GM12874 (cell line): ENCODE measurements at regions not wholly inside any gene's neighbourhood (a gene's known extent, or its start where the extent isn't known, plus 50 kb on each side); places are given as distances from the start of the nearest gene placed in this dataset.

ENCODE experiments used
- TF ChIP-seq, protein P1 (sequence below): IDR thresholded peaks from 2 replicates; pipeline ENCODE4 v1.5.1; 2011; ENCODE audit warnings: low read depth, mild to moderate bottlenecking, control low read depth, low read length, moderate library complexity; ENCODE audit not compliant: insufficient read depth

DNA sequence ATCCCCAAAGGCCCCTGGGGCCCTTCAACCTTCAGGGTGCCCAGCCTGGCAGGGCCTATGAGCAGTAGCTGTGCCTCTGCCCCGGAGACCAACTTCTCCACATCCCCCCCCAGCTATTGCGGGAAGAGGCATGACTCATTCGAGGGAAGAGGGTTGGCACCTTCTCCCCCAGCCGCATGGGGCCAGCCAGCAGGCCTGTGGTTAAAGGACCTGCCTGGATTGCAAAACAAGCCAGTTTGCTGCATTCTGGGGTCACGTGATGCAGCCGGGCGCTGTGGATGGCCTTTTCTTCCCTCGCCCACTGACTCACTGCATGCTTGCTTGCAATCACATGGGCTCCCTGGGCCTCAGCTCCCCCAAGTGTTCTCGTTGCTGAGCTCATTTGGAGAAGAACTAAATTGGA, 182.5 kb downstream of the MAFB start:
- TF ChIP-seq, protein P1, sequence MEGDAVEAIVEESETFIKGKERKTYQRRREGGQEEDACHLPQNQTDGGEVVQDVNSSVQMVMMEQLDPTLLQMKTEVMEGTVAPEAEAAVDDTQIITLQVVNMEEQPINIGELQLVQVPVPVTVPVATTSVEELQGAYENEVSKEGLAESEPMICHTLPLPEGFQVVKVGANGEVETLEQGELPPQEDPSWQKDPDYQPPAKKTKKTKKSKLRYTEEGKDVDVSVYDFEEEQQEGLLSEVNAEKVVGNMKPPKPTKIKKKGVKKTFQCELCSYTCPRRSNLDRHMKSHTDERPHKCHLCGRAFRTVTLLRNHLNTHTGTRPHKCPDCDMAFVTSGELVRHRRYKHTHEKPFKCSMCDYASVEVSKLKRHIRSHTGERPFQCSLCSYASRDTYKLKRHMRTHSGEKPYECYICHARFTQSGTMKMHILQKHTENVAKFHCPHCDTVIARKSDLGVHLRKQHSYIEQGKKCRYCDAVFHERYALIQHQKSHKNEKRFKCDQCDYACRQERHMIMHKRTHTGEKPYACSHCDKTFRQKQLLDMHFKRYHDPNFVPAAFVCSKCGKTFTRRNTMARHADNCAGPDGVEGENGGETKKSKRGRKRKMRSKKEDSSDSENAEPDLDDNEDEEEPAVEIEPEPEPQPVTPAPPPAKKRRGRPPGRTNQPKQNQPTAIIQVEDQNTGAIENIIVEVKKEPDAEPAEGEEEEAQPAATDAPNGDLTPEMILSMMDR: no peak

DNA sequence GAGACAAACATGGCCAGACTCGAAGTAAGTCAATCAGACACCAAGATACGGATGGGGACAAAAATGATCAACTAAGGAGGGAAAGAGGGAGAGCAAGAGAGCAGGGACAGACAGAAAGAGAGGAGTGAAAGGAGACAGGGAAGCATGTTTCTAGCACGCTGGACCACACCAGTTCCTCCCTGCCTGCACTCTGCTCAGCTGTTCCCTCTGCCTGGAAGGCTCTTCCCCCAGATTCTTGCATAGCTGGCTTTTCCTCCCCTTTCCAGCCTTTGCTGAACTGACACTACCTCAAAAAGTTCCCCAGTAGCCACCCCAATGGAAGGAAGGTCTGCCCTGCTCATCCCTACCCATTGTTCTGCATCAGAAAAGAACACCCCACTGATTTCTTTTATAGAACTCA, 185.9 kb downstream of the MAFB start:
- TF ChIP-seq, protein P1: no peak

DNA sequence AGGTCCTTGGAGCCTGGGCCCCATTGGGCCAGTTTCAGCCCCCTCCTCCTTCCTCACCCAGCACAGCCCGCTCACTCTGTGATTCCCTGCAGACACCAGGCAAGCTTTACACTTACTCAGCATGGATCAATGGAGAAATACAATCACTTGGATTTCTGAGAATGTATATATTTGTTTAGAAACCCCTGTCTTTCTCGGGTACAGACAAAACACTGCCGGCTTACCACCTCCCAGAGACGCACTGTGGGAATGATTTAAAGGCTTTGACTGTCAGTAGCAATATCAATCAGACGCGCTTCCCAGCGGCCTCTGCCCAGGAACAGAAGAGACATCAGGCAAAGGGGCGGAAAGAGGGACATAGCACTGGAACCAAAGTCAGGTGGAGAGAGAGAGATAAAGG, 186.5 kb downstream of the MAFB start:
- TF ChIP-seq, protein P1: no peak

DNA sequence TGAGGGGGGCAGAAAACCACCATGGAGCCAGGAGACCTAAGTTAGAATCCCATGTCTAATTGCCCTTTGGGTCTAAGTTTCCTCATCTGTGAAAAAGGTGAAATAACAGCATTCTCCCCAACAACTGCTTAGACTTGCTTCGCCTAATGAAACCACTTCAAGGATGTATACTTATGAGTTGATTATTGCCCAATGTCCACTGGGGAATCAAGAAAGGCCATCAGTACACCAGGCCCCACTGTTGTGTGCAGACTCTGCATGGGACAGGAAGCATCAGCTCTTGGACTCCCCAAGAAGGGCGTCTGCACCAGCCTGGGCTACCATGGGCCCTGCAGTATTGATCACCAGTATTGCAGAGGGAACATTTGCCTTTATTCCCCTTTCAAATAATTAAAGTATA, 189.6 kb downstream of the MAFB start:
- TF ChIP-seq, protein P1: no peak

DNA sequence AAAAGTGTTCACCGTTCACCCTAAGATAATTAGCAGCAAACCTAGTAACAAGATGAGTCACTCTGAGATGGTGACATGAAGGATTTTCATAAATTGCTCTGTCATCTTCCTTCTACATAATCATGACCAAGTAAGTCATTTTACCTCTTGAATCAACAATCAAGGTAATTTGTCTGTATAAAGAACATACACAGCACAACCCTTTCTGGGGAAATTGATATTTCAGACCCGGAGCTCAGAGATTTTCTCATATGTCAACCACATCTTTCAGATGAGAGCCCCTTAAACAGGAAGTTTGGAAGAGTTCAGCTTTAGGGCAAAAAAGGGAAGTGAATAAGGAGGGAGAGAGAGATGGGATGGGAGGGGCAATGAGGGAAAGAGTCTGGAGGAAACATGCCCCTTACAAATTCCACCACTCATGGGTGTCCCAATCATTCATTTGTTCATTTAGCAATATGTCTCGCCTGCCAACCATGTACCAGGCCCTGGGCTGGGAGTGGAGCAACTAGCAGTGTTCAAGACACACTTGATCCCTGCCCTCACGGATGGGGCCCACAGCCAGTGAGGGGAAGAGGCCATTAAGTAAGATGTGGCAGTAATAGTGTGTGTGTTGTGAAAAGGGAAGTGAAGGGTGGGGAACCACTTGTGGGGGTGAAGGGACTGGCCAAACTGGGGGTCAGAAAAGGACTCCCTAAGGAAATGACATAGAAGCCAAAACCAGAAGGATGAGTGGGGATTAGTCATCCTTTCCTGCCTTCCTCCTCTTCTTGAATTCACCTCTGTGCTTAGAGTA, 190.9 kb downstream of the MAFB start:
- TF ChIP-seq, protein P1: no peak

DNA sequence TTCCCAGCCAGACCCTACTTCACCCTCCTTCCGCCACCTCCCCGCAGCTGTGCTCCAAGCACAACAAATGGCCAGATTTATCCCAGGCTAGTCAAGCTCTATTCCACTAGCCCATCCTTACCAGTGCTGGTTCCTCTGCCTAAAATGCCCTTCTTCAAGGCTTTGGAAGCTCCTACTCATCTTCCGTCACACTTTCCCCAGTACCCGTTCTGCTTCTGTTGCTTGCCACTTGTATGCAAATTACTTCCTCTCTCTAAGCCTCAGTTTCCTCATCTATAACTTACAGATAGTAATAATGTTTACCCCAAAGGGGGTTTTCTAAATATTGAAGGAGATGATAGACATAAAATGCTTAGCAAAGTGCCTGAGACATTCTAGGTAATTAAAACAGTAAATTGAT, 193.1 kb downstream of the MAFB start:
- TF ChIP-seq, protein P1: no peak

DNA sequence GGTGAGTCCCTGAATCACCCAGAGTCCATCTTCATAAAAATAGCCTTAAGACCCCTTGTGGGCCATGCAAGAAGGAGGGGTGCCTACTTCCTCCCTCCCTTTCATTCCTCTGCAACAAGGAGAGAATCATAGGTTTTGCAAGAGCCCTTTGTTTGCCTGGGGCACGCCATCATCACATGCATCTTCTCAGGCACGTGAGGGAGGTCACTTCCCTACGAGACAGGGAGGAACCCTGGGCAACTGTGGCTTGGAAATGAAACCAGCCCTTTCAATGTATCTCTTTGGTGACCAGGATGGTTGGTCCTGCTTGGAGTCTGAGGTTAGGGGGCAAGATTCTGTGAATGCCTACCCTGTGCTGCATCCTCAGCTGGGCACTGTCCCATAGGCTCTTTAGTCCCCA, 194.8 kb downstream of the MAFB start:
- TF ChIP-seq, protein P1: no peak
